MM.1S (cell line): ENCODE measurements at regions not wholly inside any gene's neighbourhood (a gene's known extent, or its start where the extent isn't known, plus 50 kb on each side); places are given as distances from the start of the nearest gene placed in this dataset.

Source experiments
- DNase-seq: peaks from one replicate; pipeline ENCODE4 v3.0.0-alpha.2; 2015
- H2AFZ ChIP-seq: fragments of 300-600 bp; sonication (generic); 2 replicates; pipeline ENCODE4 v1.6.0; 2016; ENCODE audit warnings: antibody characterized with exemption, low read length
- H3F3A ChIP-seq: fragments of 300-600 bp; sonication (generic); 2 replicates; pipeline ENCODE4 v1.6.1; 2016; ENCODE audit warnings: mild to moderate bottlenecking, antibody characterized with exemption, low read length, moderate library complexity, mixed read lengths; ENCODE audit not compliant: insufficient read depth
- H3K27ac ChIP-seq: fragments of 300-600 bp; sonication (generic); 2 replicates; pipeline ENCODE4 v1.5.1; 2016; ENCODE audit warnings: mild to moderate bottlenecking, low read length
- H3K27me3 ChIP-seq: fragments of 300-600 bp; sonication (generic); replicated peaks from 2 replicates; pipeline ENCODE4 v1.6.0; 2016; ENCODE audit warnings: low read length; ENCODE audit not compliant: insufficient read depth
- H3K36me3 ChIP-seq: fragments of 300-600 bp; sonication (generic); replicated peaks from 2 replicates; pipeline ENCODE4 v1.6.1; 2016; ENCODE audit warnings: mild to moderate bottlenecking, low read length, mixed read lengths; ENCODE audit not compliant: insufficient read depth
- H3K4me1 ChIP-seq: fragments of 300-600 bp; sonication (generic); 2 replicates; pipeline ENCODE4 v1.6.1; 2016; ENCODE audit warnings: low read length, mixed read lengths
- H3K4me2 ChIP-seq: fragments of 300-600 bp; sonication (generic); 2 replicates; pipeline ENCODE4 v1.6.0; 2016; ENCODE audit warnings: low read depth, low read length
- H3K4me3 ChIP-seq: fragments of 300-600 bp; sonication (generic); 2 replicates; pipeline ENCODE4 v1.5.1; 2016; ENCODE audit warnings: low read length, mixed read lengths
- H3K79me2 ChIP-seq: fragments of 300-600 bp; sonication (generic); 2 replicates; pipeline ENCODE4 v1.6.1; 2016; ENCODE audit warnings: mixed run types, low read length, mixed read lengths
- H3K9ac ChIP-seq: fragments of 300-600 bp; sonication (generic); 2 replicates; pipeline ENCODE4 v1.6.1; 2016; ENCODE audit warnings: low read length, mixed read lengths
- H3K9me2 ChIP-seq: fragments of 300-600 bp; sonication (generic); replicated peaks from 2 replicates; pipeline ENCODE4 v1.6.1; 2016; ENCODE audit warnings: mild to moderate bottlenecking, low read length, mixed read lengths; ENCODE audit not compliant: insufficient read depth
- H3K9me3 ChIP-seq: fragments of 300-600 bp; sonication (generic); replicated peaks from 2 replicates; pipeline ENCODE4 v1.6.1; 2016; ENCODE audit warnings: mild to moderate bottlenecking, low read length, mixed read lengths; ENCODE audit not compliant: insufficient read depth
- H4K20me1 ChIP-seq: fragments of 300-600 bp; sonication (generic); 2 replicates; pipeline ENCODE4 v1.6.1; 2016; ENCODE audit warnings: mild to moderate bottlenecking, low read length, moderate library complexity, mixed read lengths; ENCODE audit not compliant: insufficient read depth
- CTCF ChIP-seq: fragments of 300-600 bp; sonication (generic); IDR thresholded peaks from 2 replicates; pipeline ENCODE4 v1.5.1; 2016; ENCODE audit warnings: antibody characterized with exemption, low read length, mixed read lengths
- EZH2 ChIP-seq: fragments of 300-600 bp; sonication (generic); optimal IDR thresholded peaks from 2 replicates; pipeline ENCODE3; 2017; ENCODE audit warnings: low read depth, mild to moderate bottlenecking, antibody characterized with exemption, low read length, mixed read lengths
- EZH2phosphoT487 ChIP-seq: fragments of 300-600 bp; sonication (generic); IDR thresholded peaks from 2 replicates; pipeline ENCODE4 v1.6.1; 2018; ENCODE audit warnings: antibody characterized with exemption, low read length

- no peak overlapping the region for H3K4me2 ChIP-seq
- H3K36me3 ChIP-seq = no peaks in the 10 kb centered on the region
- no peaks in the 10 kb centered on the region for H3K79me2 ChIP-seq
- 0 out of 2 replicates have a peak, but pooled peaks cover 3% of the 10 kb centered on the region for H4K20me1 ChIP-seq
- H2AFZ ChIP-seq = no peak overlapping the region
- no peaks in the 10 kb centered on the region for H3F3A ChIP-seq
- no peaks in the 10 kb centered on the region for H3K4me1 ChIP-seq
- DNase-seq = no peak
- no peaks in the 10 kb centered on the region for H3K9me2 ChIP-seq
- TF ChIP-seq CTCF (no peak), EZH2 (no peak), EZH2phosphoT487 (no peak)
- no peak overlapping the region for H3K9ac ChIP-seq
- H3K27me3 ChIP-seq = no peaks in the 10 kb centered on the region
- H3K4me3 ChIP-seq = no peak overlapping the region
- H3K9me3 ChIP-seq = no peaks in the 10 kb centered on the region
- no peak overlapping the region for H3K27ac ChIP-seq
Measured at GRCh38 chr13:107364658-107365057, 796.7 kb upstream of the ARGLU1 start.

DNA sequence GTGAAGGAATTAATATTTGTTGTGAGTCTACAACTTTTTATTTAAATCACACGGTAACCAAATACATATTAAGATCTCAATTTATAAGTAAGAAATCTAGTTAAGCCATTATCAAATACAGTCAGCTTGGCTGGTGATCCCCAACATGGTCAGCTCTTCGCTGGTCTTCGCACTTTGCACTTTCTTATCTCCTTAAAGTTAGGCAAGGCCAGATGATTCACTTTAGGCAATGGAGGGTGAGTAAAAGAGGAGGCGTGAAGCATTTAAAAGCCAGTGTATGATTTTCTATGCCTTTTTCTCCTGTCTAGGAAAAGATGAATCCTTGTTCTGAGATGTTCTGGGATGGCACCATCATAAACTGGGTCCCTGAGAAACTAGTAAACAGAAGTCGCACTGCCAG is 793.7 kb upstream of the ARGLU1 start:
- Histone ChIP-seq H3K4me3 (no peak overlapping the region), H3K4me1 (no peaks in the 10 kb centered on the region), H3K27ac (no peak overlapping the region), H3K36me3 (no peaks in the 10 kb centered on the region), H3K27me3 (no peaks in the 10 kb centered on the region), H3K9ac (no peak overlapping the region), H3K4me2 (no peak overlapping the region), H3F3A (no peaks in the 10 kb centered on the region), H3K79me2 (no peaks in the 10 kb centered on the region), H4K20me1 (0 out of 2 replicates have a peak, but pooled peaks cover 3% of the 10 kb centered on the region), H3K9me3 (no peaks in the 10 kb centered on the region), H2AFZ (no peak overlapping the region), H3K9me2 (no peaks in the 10 kb centered on the region)
- TF ChIP-seq EZH2phosphoT487 = no peak
- TF ChIP-seq CTCF = no peak
- no peak for TF ChIP-seq EZH2
- DNase-seq = no peak

- Histone ChIP-seq H3F3A (no peaks in the 10 kb centered on the region), H3K4me2 (no peak overlapping the region), H3K9ac (no peak overlapping the region), H3K36me3 (no peaks in the 10 kb centered on the region), H3K4me3 (no peak overlapping the region), H3K9me2 (no peaks in the 10 kb centered on the region), H2AFZ (no peak overlapping the region), H3K27me3 (no peaks in the 10 kb centered on the region), H3K9me3 (no peaks in the 10 kb centered on the region), H3K79me2 (no peaks in the 10 kb centered on the region), H3K27ac (no peak overlapping the region), H4K20me1 (0 out of 2 replicates have a peak, but pooled peaks cover 3% of the 10 kb centered on the region), H3K4me1 (no peaks in the 10 kb centered on the region)
- DNase-seq = no peak
- TF ChIP-seq EZH2 = no peak
- TF ChIP-seq EZH2phosphoT487 = no peak
- TF ChIP-seq CTCF = no peak
Measured at GRCh38 chr13:107360010-107360409, 792.1 kb upstream of the ARGLU1 start.
